OCI-LY7 (cell line): ENCODE measurements at regions not wholly inside any gene's neighbourhood (a gene's known extent, or its start where the extent isn't known, plus 50 kb on each side); places are given as distances from the start of the nearest gene placed in this dataset.

Experiments
- BruUV-seq: library from RNA; stranded (reverse); fragments of 400-500 nt; replicated peaks from 2 replicates; lab custom pipeline; 2021; lab: Mats Ljungman, UMichigan
- CTCF ChIA-PET: fragments of 300-600 bp; sonication (Branson Sonifier 250); formaldehyde crosslinking; loops from one replicate; lab custom pipeline; 2022; ENCODE audit warnings: antibody characterized with exemption; ENCODE audit not compliant: unreplicated experiment; lab: Charles Lee
- POLR2A ChIA-PET: fragments of 300-600 bp; sonication (Branson Sonifier 250); formaldehyde crosslinking; loops from one replicate; lab custom pipeline; 2022; ENCODE audit warnings: antibody characterized with exemption; lab: Charles Lee
- DNase-seq: peaks from one replicate; pipeline ENCODE4 v3.0.0-alpha.2; 2015; ENCODE audit warnings: low spot score
- H2AFZ ChIP-seq: fragments of 200-600 bp; sonication (generic), shearing (Covaris generic); 2 replicates; pipeline ENCODE4 v1.6.1; 2014; ENCODE audit warnings: mild to moderate bottlenecking, antibody characterized with exemption, low read length, moderate library complexity
- H3K27ac ChIP-seq: fragments of 200-600 bp; sonication (generic); 2 replicates; pipeline ENCODE4 v1.5.1; 2014; ENCODE audit warnings: mixed run types, low read depth, mild to moderate bottlenecking, moderate library complexity, low read length, inconsistent platforms; ENCODE audit not compliant: poor library complexity, severe bottlenecking
- H3K36me3 ChIP-seq: fragments of 200-600 bp; sonication (generic); 2 replicates; pipeline ENCODE4 v1.6.1; 2014; ENCODE audit warnings: mild to moderate bottlenecking, antibody characterized with exemption, low read length, moderate library complexity, mixed read lengths; ENCODE audit not compliant: insufficient read depth
- H3K4me1 ChIP-seq: fragments of 200-600 bp; sonication (generic); 2 replicates; pipeline ENCODE4 v1.5.1; 2014; ENCODE audit warnings: mild to moderate bottlenecking, low read length; ENCODE audit not compliant: insufficient read depth, poor library complexity, severe bottlenecking
- H3K4me2 ChIP-seq: fragments of 200-600 bp; sonication (generic); 2 replicates; pipeline ENCODE4 v1.6.1; 2014; ENCODE audit warnings: mild to moderate bottlenecking, low read length
- H3K4me3 ChIP-seq: fragments of 200-600 bp; sonication (generic); 2 replicates; pipeline ENCODE4 v1.5.1; 2014; ENCODE audit warnings: mild to moderate bottlenecking, low read depth, low read length; ENCODE audit not compliant: poor library complexity, severe bottlenecking
- H3K79me2 ChIP-seq: fragments of 200-600 bp; sonication (generic); 2 replicates; pipeline ENCODE4 v1.6.1; 2016; ENCODE audit warnings: low read depth, mild to moderate bottlenecking, low read length, moderate library complexity, mixed read lengths; ENCODE audit not compliant: insufficient read depth
- H3K9me2 ChIP-seq: fragments of 200-600 bp; sonication (generic); 2 replicates; pipeline ENCODE4 v1.6.1; 2016; ENCODE audit warnings: mild to moderate bottlenecking, low read length, mixed read lengths; ENCODE audit not compliant: insufficient read depth
- H3K9me3 ChIP-seq: fragments of 200-600 bp; sonication (generic); 2 replicates; pipeline ENCODE4 v1.6.1; 2014; ENCODE audit warnings: mild to moderate bottlenecking, mixed run types, low read length, mixed read lengths
- H4K20me1 ChIP-seq: fragments of 200-600 bp; sonication (generic); 2 replicates; pipeline ENCODE4 v1.6.1; 2014; ENCODE audit warnings: mild to moderate bottlenecking, antibody characterized with exemption, low read length, moderate library complexity, mixed read lengths; ENCODE audit not compliant: insufficient read depth
- EZH2phosphoT487 ChIP-seq: fragments of 200-600 bp; sonication (generic); IDR thresholded peaks from 2 replicates; pipeline ENCODE4 v1.6.1; 2018; ENCODE audit warnings: low read depth, borderline replicate concordance, mild to moderate bottlenecking, mixed run types, antibody characterized with exemption, low read length, moderate library complexity, mixed read lengths
- intact Hi-C: fragments of 100-400 bp; cut with micrococcal nuclease; formaldehyde crosslinking; loops from one replicate; pipeline ENCODE4 v1.10.0; 2022; ENCODE audit not compliant: unreplicated experiment
- TF ChIP-seq, protein P1 (sequence below): fragments of 200-600 bp; sonication (generic); conservative IDR thresholded peaks from 2 replicates; pipeline ENCODE4 v1.5.1; 2014; ENCODE audit warnings: mild to moderate bottlenecking, antibody characterized with exemption, low read length, moderate library complexity, mixed read lengths

DNA sequence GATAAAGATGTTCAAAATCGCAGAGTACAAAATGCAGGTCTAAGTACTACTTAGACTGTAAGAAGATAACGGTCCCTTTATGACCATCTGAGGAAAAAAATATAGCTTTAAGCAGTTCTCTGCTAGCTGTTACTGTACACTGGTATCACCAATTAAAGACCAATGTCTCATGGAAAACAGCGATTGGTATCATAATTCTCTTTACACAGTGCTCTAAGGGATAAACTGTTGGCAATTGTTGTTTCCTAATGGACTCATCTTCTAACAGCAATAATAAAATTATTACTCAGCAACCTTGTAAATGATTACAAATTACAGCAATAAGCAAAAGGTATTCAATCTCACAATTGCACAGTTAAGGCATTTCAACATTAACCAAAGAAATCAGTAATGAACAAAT is 142.2 kb upstream of the DLGAP1 start:
- no peaks in the 10 kb centered on the region for H3K4me1 ChIP-seq
- no peaks in the 10 kb centered on the region for H3K9me3 ChIP-seq
- POLR2A ChIA-PET = interaction anchor here (1.0 kb wide), 1 partner anchor 12 kb away, joined by 3 read pairs; no protein-coding TSS in a partner anchor
- H2AFZ ChIP-seq = no peak overlapping the region
- H3K36me3 ChIP-seq = no peaks in the 10 kb centered on the region
- no peak overlapping the region for H3K4me3 ChIP-seq
- no peaks in the 10 kb centered on the region for H3K9me2 ChIP-seq
- no TSS peak for BruUV-seq
- CTCF ChIA-PET = no interaction called here
- TF ChIP-seq, protein P1, sequence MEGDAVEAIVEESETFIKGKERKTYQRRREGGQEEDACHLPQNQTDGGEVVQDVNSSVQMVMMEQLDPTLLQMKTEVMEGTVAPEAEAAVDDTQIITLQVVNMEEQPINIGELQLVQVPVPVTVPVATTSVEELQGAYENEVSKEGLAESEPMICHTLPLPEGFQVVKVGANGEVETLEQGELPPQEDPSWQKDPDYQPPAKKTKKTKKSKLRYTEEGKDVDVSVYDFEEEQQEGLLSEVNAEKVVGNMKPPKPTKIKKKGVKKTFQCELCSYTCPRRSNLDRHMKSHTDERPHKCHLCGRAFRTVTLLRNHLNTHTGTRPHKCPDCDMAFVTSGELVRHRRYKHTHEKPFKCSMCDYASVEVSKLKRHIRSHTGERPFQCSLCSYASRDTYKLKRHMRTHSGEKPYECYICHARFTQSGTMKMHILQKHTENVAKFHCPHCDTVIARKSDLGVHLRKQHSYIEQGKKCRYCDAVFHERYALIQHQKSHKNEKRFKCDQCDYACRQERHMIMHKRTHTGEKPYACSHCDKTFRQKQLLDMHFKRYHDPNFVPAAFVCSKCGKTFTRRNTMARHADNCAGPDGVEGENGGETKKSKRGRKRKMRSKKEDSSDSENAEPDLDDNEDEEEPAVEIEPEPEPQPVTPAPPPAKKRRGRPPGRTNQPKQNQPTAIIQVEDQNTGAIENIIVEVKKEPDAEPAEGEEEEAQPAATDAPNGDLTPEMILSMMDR = no peak
- no peak for TF ChIP-seq EZH2phosphoT487
- no peak overlapping the region for H3K27ac ChIP-seq
- no peaks in the 10 kb centered on the region for H3K79me2 ChIP-seq
- no peak for DNase-seq
- no peak overlapping the region for H3K4me2 ChIP-seq
- intact Hi-C loops = no loop called here
- H4K20me1 ChIP-seq = no peaks in the 10 kb centered on the region

DNA sequence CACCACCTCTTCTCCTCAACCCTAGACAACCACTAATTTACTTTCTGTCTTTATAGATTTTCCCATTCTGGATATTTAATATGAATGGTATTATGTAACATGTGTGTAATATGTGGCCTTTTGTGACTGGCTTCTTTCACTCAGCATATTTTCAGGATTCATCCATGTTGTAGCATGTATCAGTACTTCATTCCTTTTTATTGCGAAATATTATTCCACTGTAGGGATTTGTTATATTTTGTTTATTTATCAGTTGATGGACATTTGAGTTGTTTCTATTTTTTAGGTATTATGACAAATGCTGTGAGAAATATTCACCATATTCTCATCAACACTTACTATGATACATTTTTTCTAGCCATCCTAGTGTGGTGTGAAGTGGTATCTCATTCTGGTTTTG is 138.8 kb upstream of the DLGAP1 start:
- H2AFZ ChIP-seq = no peak overlapping the region
- no peaks in the 10 kb centered on the region for H3K9me3 ChIP-seq
- no peak overlapping the region for H3K27ac ChIP-seq
- ChIA-PET CTCF (no interaction called here), POLR2A (no interaction called here)
- TF ChIP-seq EZH2phosphoT487 = no peak
- TF ChIP-seq, protein P1 = no peak
- H3K9me2 ChIP-seq = no peaks in the 10 kb centered on the region
- H3K4me3 ChIP-seq = no peak overlapping the region
- no peaks in the 10 kb centered on the region for H3K79me2 ChIP-seq
- intact Hi-C loops = no loop called here
- DNase-seq = no peak
- H3K36me3 ChIP-seq = no peaks in the 10 kb centered on the region
- H3K4me1 ChIP-seq = no peaks in the 10 kb centered on the region
- no TSS peak for BruUV-seq
- H3K4me2 ChIP-seq = no peak overlapping the region
- no peaks in the 10 kb centered on the region for H4K20me1 ChIP-seq

DNA sequence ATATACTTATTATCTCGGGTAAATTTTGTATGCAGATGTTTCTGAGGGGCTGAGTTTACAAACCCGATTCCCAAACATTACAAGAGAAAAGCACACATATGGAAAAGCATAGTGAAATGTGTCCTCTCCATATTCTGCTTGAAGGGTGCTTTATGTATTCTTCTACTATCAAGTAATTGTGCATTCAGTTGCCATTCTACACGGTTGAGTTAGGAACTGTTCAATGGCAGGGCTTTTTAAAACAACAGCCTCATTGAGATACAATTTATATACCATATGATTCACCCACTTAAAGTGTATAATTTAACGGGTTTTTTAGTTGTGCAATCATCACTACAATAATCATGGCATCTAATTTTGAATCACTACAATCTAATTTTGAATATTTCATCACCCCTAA is 138.4 kb upstream of the DLGAP1 start:
- Histone ChIP-seq H3K4me3 (no peak overlapping the region), H3K36me3 (no peaks in the 10 kb centered on the region), H3K9me2 (no peaks in the 10 kb centered on the region), H3K4me1 (no peaks in the 10 kb centered on the region), H3K79me2 (no peaks in the 10 kb centered on the region), H3K27ac (no peak overlapping the region), H3K4me2 (no peak overlapping the region), H2AFZ (no peak overlapping the region), H4K20me1 (no peaks in the 10 kb centered on the region), H3K9me3 (no peaks in the 10 kb centered on the region)
- no peak for TF ChIP-seq EZH2phosphoT487
- TF ChIP-seq, protein P1 = no peak
- POLR2A ChIA-PET = no interaction called here
- DNase-seq = no peak
- CTCF ChIA-PET = no interaction called here
- intact Hi-C loops = no loop called here
- no TSS peak for BruUV-seq
